SK-N-SH treated with all-trans-retinoic acid at 6 μM for 48 hours (cell line): ENCODE measurements at regions not wholly inside any gene's neighbourhood (a gene's known extent, or its start where the extent isn't known, plus 50 kb on each side); places are given as distances from the start of the nearest gene placed in this dataset.
"Not testable (repeated sequence)": the region's sequence is repeated elsewhere in the genome, so short reads cannot be mapped to it uniquely, and the experiment has no call there.

Experiments
- ATAC-seq: fragments of 200-7000 bp; cut with Tn5 transposase; 3 replicates; pipeline ENCODE4 v1.9.1; 2020; ENCODE audit warnings: mild to moderate bottlenecking, moderate library complexity
- ARNTL ChIP-seq: fragments of 450-650 bp; formaldehyde crosslinking; IDR thresholded peaks from 2 replicates; pipeline ENCODE4 v1.5.0; 2020; ENCODE audit warnings: low read depth, mild to moderate bottlenecking, moderate library complexity, borderline replicate concordance
- BACH2 ChIP-seq: fragments of 250-450 bp; sonication (Bioruptor Pico); IDR thresholded peaks from 2 replicates; pipeline ENCODE4 v1.9.0; 2021; ENCODE audit warnings: mild to moderate bottlenecking, borderline replicate concordance
- CSDC2 ChIP-seq: fragments of 250-450 bp; sonication (Bioruptor Pico); IDR thresholded peaks from 2 replicates; pipeline ENCODE4 v1.5.0; 2020; ENCODE audit warnings: mild to moderate bottlenecking, moderate library complexity
- ESRRG ChIP-seq: fragments of 250-450 bp; sonication (Bioruptor Pico); IDR thresholded peaks from 2 replicates; pipeline ENCODE4 v1.6.1; 2021; ENCODE audit warnings: mild to moderate bottlenecking
- GLIS3 ChIP-seq: fragments of 250-450 bp; sonication (Bioruptor Pico); IDR thresholded peaks from 2 replicates; pipeline ENCODE4 v1.5.0; 2020; ENCODE audit warnings: mild to moderate bottlenecking, moderate library complexity
- OSR1 ChIP-seq: fragments of 250-450 bp; sonication (Bioruptor Pico); IDR thresholded peaks from 2 replicates; pipeline ENCODE4 v1.8.0; 2022; ENCODE audit warnings: moderate library complexity, mild to moderate bottlenecking, inconsistent platforms
- PPARA ChIP-seq: fragments of 250-450 bp; sonication (Bioruptor Pico); IDR thresholded peaks from 2 replicates; pipeline ENCODE4 v1.5.0; 2020; ENCODE audit warnings: mild to moderate bottlenecking, borderline replicate concordance
- RARB ChIP-seq: fragments of 250-450 bp; sonication (Bioruptor Pico); IDR thresholded peaks from 2 replicates; pipeline ENCODE4 v1.8.0; 2021; ENCODE audit warnings: mild to moderate bottlenecking, moderate library complexity
- SNAI2 ChIP-seq: fragments of 250-450 bp; sonication (Bioruptor Pico); IDR thresholded peaks from 2 replicates; pipeline ENCODE4 v1.5.0; 2020; ENCODE audit warnings: mild to moderate bottlenecking, moderate library complexity
- TCF4 ChIP-seq: fragments of 250-450 bp; sonication (Bioruptor Pico); IDR thresholded peaks from 2 replicates; pipeline ENCODE4 v1.8.0; 2021; ENCODE audit warnings: mild to moderate bottlenecking, moderate library complexity, borderline replicate concordance
- TOX ChIP-seq: fragments of 250-450 bp; sonication (Bioruptor Pico); IDR thresholded peaks from 2 replicates; pipeline ENCODE4 v1.8.0; 2021; ENCODE audit warnings: mild to moderate bottlenecking, moderate library complexity, borderline replicate concordance
- TSHZ2 ChIP-seq: fragments of 250-450 bp; sonication (Bioruptor Pico); IDR thresholded peaks from 2 replicates; pipeline ENCODE4 v1.5.0; 2020; ENCODE audit warnings: mild to moderate bottlenecking, moderate library complexity
- ZC3H10 ChIP-seq: fragments of 250-450 bp; sonication (Bioruptor Pico); IDR thresholded peaks from 2 replicates; pipeline ENCODE4 v1.5.1; 2021; ENCODE audit warnings: mild to moderate bottlenecking, moderate library complexity
- ZFP3 ChIP-seq: fragments of 250-450 bp; sonication (Bioruptor Pico); IDR thresholded peaks from 2 replicates; pipeline ENCODE4 v1.5.0; 2020; ENCODE audit warnings: mild to moderate bottlenecking, moderate library complexity
- ZFP30 ChIP-seq: fragments of 450-650 bp; formaldehyde crosslinking; IDR thresholded peaks from 2 replicates; pipeline ENCODE4 v1.5.0; 2022; ENCODE audit warnings: mild to moderate bottlenecking, moderate library complexity
- ZNF565 ChIP-seq: fragments of 450-650 bp; formaldehyde crosslinking; conservative IDR thresholded peaks from 2 replicates; pipeline ENCODE4 v1.5.0; 2020; ENCODE audit warnings: low read depth, mild to moderate bottlenecking, moderate library complexity
- ZNF70 ChIP-seq: fragments of 450-650 bp; formaldehyde crosslinking; IDR thresholded peaks from 2 replicates; pipeline ENCODE4 v1.5.0; 2020; ENCODE audit warnings: mild to moderate bottlenecking, moderate library complexity
- ZNF8 ChIP-seq: fragments of 450-650 bp; formaldehyde crosslinking; IDR thresholded peaks from 2 replicates; pipeline ENCODE4 v1.5.0; 2020; ENCODE audit warnings: mild to moderate bottlenecking, moderate library complexity
- TF ChIP-seq, protein P1 (sequence below): fragments of 250-450 bp; sonication (Bioruptor Pico); IDR thresholded peaks from 2 replicates; pipeline ENCODE4 v1.5.1; 2020; ENCODE audit warnings: low read depth, mild to moderate bottlenecking, moderate library complexity
- TF ChIP-seq, protein P2 (sequence below): fragments of 250-450 bp; sonication (Bioruptor Pico); IDR thresholded peaks from 2 replicates; pipeline ENCODE4 v1.8.0; 2020; ENCODE audit warnings: mild to moderate bottlenecking, moderate library complexity, borderline replicate concordance

DNA sequence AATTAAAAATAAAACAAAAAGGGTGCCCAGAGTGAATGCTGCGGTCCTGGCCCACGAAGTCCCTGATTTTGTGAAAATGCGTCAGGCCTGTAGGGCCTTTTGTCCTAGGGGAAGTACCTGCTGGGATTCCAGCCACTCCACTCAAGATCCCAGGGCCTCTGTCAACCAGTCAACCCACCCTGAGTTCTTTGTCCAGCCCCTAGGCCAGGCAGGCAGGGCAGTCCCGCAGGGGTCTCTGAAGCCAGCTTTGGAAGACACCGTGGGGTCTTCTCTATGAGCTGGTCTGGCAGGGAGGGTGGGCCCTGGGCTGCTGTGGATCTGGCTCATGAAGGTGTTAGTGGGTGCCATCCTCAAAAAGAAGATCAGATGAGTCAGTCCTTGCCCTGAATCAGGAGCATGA, 452.5 kb upstream of the MKI67 start:
- TF ChIP-seq TSHZ2 (CRISPR knock-in tag) (no peak), GLIS3 (no peak), SNAI2 (no peak), CSDC2 (CRISPR knock-in tag) (no peak), PPARA (CRISPR knock-in tag) (no peak), ZNF70 (CRISPR knock-in tag) (no peak)
- no peak for ATAC-seq

- no peak for TF ChIP-seq RARB (CRISPR knock-in tag)
- TF ChIP-seq, all 23 proteins: peak for 0
- no peak for ATAC-seq
Measured at GRCh38 chr10:128579280-128579865, 453.1 kb upstream of the MKI67 start.

- TF ChIP-seq ZC3H10 (CRISPR knock-in tag) (no peak), ZNF8 (CRISPR knock-in tag) (no peak), CSDC2 (CRISPR knock-in tag) (no peak), BACH2 (CRISPR knock-in tag) (no peak), GLIS3 (no peak), TSHZ2 (CRISPR knock-in tag) (no peak), SNAI2 (no peak), OSR1 (CRISPR knock-in tag) (no peak), ESRRG (CRISPR knock-in tag) (no peak), ZNF565 (CRISPR knock-in tag) (no peak), ZFP3 (CRISPR knock-in tag) (no peak)
- TF ChIP-seq, protein P1, sequence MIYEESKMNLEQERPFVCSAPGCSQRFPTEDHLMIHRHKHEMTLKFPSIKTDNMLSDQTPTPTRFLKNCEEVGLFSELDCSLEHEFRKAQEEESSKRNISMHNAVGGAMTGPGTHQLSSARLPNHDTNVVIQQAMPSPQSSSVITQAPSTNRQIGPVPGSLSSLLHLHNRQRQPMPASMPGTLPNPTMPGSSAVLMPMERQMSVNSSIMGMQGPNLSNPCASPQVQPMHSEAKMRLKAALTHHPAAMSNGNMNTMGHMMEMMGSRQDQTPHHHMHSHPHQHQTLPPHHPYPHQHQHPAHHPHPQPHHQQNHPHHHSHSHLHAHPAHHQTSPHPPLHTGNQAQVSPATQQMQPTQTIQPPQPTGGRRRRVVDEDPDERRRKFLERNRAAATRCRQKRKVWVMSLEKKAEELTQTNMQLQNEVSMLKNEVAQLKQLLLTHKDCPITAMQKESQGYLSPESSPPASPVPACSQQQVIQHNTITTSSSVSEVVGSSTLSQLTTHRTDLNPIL (CRISPR knock-in tag), result no peak
- TF ChIP-seq, all 23 proteins: peak for 0
Measured at GRCh38 chr10:128579901-128580300, 453.7 kb upstream of the MKI67 start.

GRCh38 chr10:128583125-128583524, 456.9 kb upstream of the MKI67 start:
- ATAC-seq, result not testable (repeated sequence)

More at GRCh38 chr10:128579901-128580300, 453.7 kb upstream of the MKI67 start:
- ATAC-seq, result no peak

DNA sequence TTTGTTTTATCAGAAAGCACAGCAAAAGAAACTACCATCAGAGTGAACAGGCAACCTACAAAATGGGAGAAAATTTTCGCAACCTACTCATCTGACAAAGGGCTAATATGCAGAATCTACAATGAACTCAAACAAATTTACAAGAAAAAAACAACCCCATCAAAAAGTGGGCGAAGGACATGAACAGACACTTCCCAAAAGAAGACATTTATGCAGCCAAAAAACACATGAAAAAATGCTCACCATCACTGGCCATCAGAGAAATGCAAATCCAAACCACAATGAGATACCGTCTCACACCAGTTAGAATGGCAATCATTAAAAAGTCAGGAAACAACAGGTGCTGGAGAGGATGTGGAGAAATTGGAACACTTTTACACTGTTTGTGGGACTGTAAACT, 460.4 kb upstream of the MKI67 start:
- ATAC-seq, result not testable (repeated sequence)

DNA sequence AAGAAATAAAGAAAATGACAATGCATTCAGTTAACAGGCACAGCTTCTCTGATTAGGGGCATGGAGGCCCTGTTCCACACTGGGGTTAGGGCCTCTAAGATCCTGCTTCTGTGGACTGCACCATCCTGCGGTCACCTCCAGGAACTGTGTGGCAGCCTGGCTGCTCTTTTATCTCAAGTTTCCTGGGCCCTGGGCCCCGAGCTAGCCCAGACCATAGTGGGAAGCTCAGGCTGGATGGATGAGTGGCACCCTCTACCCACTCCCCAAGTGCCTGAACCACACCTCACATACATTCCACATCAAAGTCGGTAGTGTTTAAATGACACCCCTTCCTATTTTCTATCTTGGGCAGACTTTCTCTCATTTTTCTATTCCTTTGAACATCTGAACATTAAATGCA, 461.5 kb upstream of the MKI67 start:
- no peak for ATAC-seq
- TF ChIP-seq ZNF70 (CRISPR knock-in tag), result no peak
- TF ChIP-seq TOX (CRISPR knock-in tag), result no peak
- TF ChIP-seq ZFP30, result no peak
- TF ChIP-seq, protein P1 (CRISPR knock-in tag), result no peak
- TF ChIP-seq, protein P2, sequence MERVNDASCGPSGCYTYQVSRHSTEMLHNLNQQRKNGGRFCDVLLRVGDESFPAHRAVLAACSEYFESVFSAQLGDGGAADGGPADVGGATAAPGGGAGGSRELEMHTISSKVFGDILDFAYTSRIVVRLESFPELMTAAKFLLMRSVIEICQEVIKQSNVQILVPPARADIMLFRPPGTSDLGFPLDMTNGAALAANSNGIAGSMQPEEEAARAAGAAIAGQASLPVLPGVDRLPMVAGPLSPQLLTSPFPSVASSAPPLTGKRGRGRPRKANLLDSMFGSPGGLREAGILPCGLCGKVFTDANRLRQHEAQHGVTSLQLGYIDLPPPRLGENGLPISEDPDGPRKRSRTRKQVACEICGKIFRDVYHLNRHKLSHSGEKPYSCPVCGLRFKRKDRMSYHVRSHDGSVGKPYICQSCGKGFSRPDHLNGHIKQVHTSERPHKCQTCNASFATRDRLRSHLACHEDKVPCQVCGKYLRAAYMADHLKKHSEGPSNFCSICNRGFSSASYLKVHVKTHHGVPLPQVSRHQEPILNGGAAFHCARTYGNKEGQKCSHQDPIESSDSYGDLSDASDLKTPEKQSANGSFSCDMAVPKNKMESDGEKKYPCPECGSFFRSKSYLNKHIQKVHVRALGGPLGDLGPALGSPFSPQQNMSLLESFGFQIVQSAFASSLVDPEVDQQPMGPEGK (CRISPR knock-in tag), result no peak
- no peak for TF ChIP-seq TSHZ2 (CRISPR knock-in tag)
- TF ChIP-seq BACH2 (CRISPR knock-in tag), result no peak
- TF ChIP-seq TCF4 (CRISPR knock-in tag), result no peak
- no peak for TF ChIP-seq ARNTL (CRISPR knock-in tag)
- TF ChIP-seq ZNF565 (CRISPR knock-in tag), result no peak
- TF ChIP-seq ZFP3 (CRISPR knock-in tag), result no peak
